K562 (cell line): ENCODE measurements at regions not wholly inside any gene's neighbourhood (a gene's known extent, or its start where the extent isn't known, plus 50 kb on each side); places are given as distances from the start of the nearest gene placed in this dataset.

Source experiments
- HNRNPLL ChIP-seq: fragments of 200-400 bp; formaldehyde crosslinking; IDR thresholded peaks from 2 replicates; pipeline ENCODE4 v1.6.1; 2017; ENCODE audit warnings: low read length, low read depth, mild to moderate bottlenecking; ENCODE audit not compliant: poor library complexity, severe bottlenecking
- MLLT1 ChIP-seq, 2 experiments: fragments of 450-650 bp; IDR thresholded peaks; 2 replicates each; pipeline ENCODE4 v1.6.1; 2016
- POLR2AphosphoS5 ChIP-seq: IDR thresholded peaks from 2 replicates; pipeline ENCODE4 v1.6.1; 2011; ENCODE audit warnings: mild to moderate bottlenecking, low read depth, low read length, moderate library complexity; ENCODE audit not compliant: control insufficient read depth, insufficient read depth
- TEAD2 ChIP-seq: fragments of 450-650 bp; IDR thresholded peaks from 2 replicates; pipeline ENCODE4 v1.6.1; 2016; ENCODE audit warnings: missing genetic modification characterization, control low read depth, missing compliant biosample characterization
- TF ChIP-seq, protein P1 (sequence below), 3 experiments: IDR thresholded peaks in 2 of 3; conservative IDR thresholded peaks in 1 of 3; 2 replicates each; pipeline ENCODE4 v1.5.1; 2011 to 2012; ENCODE audit warnings: low read length in 3 of 3, mild to moderate bottlenecking in 3 of 3, control low read depth in 2 of 3, improper control_type of control experiment in 1 of 3, inconsistent platforms in 1 of 3, low read depth in 1 of 3, mixed read lengths in 1 of 3, moderate library complexity in 1 of 3; ENCODE audit not compliant: insufficient read depth in 2 of 3
- TF ChIP-seq, protein P2 (sequence below), 2 experiments: fragments of 450-650 bp; formaldehyde crosslinking in 1 of 2; IDR thresholded peaks; 2 replicates each; pipeline versions ENCODE4 v1.4.0 to v1.6.1; 2014 to 2020; ENCODE audit warnings: mild to moderate bottlenecking in 2 of 2, borderline replicate concordance in 1 of 2, low read depth in 1 of 2

DNA sequence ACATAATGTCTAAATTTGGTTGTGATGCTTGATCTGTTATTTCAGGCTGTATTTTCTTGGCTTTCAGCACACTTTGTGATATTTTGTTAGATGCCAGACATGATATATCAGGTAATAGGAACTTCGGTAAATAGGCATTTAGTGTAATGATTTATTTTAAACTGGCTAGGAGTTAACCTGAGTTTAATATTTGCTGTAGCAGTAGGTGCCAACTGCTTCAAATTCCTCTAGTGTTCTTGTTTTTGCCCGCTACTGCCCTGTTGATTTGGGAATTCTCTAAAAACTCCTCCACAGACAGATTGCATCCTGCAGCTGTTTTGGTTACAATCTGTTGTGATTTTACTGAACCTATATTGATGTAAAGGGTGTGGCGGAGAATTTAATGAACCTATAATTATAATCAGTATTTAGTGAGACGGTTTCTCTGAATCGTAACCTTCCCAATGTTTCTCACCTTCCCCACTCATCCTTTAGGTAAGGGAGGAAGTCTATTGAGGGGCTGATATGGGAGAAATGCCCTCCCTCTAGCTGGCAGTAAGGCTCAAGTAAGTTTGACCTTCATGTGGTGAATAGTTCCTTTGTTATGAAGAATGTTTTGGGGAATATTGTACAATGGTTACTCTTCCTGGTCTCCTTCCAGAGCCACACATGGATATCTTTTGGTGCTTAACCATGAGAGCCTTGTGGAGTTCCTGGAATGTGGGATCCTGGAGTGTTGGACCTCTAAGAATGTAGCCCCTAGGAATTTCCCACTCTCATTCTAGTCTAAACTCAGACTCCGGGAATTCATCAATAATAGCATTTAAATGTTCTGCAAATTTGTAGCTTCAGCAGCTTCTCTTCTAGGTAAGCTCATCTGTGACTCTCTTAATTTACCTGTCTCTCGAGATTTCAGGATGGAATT lies 634.1 kb downstream of the FSCB start:
- TF ChIP-seq POLR2AphosphoS5 (no peak), MLLT1 (IDR thresholded peaks at IDR 0.05) (no peak), HNRNPLL (no peak), TEAD2 (tag) (no peak)
- TF ChIP-seq, protein P1, sequence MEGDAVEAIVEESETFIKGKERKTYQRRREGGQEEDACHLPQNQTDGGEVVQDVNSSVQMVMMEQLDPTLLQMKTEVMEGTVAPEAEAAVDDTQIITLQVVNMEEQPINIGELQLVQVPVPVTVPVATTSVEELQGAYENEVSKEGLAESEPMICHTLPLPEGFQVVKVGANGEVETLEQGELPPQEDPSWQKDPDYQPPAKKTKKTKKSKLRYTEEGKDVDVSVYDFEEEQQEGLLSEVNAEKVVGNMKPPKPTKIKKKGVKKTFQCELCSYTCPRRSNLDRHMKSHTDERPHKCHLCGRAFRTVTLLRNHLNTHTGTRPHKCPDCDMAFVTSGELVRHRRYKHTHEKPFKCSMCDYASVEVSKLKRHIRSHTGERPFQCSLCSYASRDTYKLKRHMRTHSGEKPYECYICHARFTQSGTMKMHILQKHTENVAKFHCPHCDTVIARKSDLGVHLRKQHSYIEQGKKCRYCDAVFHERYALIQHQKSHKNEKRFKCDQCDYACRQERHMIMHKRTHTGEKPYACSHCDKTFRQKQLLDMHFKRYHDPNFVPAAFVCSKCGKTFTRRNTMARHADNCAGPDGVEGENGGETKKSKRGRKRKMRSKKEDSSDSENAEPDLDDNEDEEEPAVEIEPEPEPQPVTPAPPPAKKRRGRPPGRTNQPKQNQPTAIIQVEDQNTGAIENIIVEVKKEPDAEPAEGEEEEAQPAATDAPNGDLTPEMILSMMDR (IDR thresholded peaks at IDR 0.05 in 2 of 3, conservative IDR thresholded peaks at IDR 0.05 in 1 of 3; ENCODE audit: insufficient read depth in 2 of 3, low read depth in 1 of 3, low read length in 3 of 3), result no peak
- TF ChIP-seq, protein P2, sequence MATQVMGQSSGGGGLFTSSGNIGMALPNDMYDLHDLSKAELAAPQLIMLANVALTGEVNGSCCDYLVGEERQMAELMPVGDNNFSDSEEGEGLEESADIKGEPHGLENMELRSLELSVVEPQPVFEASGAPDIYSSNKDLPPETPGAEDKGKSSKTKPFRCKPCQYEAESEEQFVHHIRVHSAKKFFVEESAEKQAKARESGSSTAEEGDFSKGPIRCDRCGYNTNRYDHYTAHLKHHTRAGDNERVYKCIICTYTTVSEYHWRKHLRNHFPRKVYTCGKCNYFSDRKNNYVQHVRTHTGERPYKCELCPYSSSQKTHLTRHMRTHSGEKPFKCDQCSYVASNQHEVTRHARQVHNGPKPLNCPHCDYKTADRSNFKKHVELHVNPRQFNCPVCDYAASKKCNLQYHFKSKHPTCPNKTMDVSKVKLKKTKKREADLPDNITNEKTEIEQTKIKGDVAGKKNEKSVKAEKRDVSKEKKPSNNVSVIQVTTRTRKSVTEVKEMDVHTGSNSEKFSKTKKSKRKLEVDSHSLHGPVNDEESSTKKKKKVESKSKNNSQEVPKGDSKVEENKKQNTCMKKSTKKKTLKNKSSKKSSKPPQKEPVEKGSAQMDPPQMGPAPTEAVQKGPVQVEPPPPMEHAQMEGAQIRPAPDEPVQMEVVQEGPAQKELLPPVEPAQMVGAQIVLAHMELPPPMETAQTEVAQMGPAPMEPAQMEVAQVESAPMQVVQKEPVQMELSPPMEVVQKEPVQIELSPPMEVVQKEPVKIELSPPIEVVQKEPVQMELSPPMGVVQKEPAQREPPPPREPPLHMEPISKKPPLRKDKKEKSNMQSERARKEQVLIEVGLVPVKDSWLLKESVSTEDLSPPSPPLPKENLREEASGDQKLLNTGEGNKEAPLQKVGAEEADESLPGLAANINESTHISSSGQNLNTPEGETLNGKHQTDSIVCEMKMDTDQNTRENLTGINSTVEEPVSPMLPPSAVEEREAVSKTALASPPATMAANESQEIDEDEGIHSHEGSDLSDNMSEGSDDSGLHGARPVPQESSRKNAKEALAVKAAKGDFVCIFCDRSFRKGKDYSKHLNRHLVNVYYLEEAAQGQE (IDR thresholded peaks at IDR 0.05; ENCODE audit: borderline replicate concordance), result no peak
- TF ChIP-seq, protein P2 (CRISPR knock-in tag; IDR thresholded peaks at IDR 0.05; ENCODE audit: low read depth), result no peak
